ENCODE measurements at regions not wholly inside any gene's neighbourhood (a gene's known extent, or its start where the extent isn't known, plus 50 kb on each side); places are given as distances from the start of the nearest gene placed in this dataset.

- no peak overlapping the region for H3K27ac ChIP-seq (ENCODE audit: low read depth, low read length)
- no peaks in the 10 kb centered on the region for H3K36me3 ChIP-seq (ENCODE audit: control insufficient read depth in 1 of 2, insufficient read depth in 2 of 2, low read length in 2 of 2)
- H4K8ac ChIP-seq (ENCODE audit: low read depth, low read length): no peak overlapping the region
- no peak overlapping the region for H2AFZ ChIP-seq (ENCODE audit: insufficient read depth, low read length, poor library complexity)
- no peaks in the 10 kb centered on the region for H3K27me3 ChIP-seq (ENCODE audit: insufficient read depth, low read length)
- no peak overlapping the region for H3K23ac ChIP-seq (ENCODE audit: low read length)
- no peak overlapping the region for H3K4me3 ChIP-seq (ENCODE audit: low read depth, low read length)
- H2AK5ac ChIP-seq (ENCODE audit: low read length): no peak overlapping the region
- H2BK5ac ChIP-seq (ENCODE audit: low read depth, low read length, poor library complexity): no peak overlapping the region
- H3K4me1 ChIP-seq (ENCODE audit: control insufficient read depth in 1 of 2, insufficient read depth in 2 of 2, low read length in 2 of 2): no peaks in the 10 kb centered on the region
- no peaks in the 10 kb centered on the region for H3K79me1 ChIP-seq (ENCODE audit: low read length)
- no peak overlapping the region for H3K4me2 ChIP-seq (ENCODE audit: low read length)
- H3K4ac ChIP-seq (ENCODE audit: low read depth, low read length): no peak overlapping the region
- H3K14ac ChIP-seq (ENCODE audit: low read length): no peak overlapping the region
- H3K9me3 ChIP-seq (ENCODE audit: insufficient read depth, low read depth, low read length): no peaks in the 10 kb centered on the region
- H3K18ac ChIP-seq (ENCODE audit: low read length): no peak overlapping the region
- H2BK120ac ChIP-seq (ENCODE audit: insufficient read depth, low read length, poor library complexity): no peak overlapping the region
- DNase-seq: no peak
- H2BK12ac ChIP-seq (ENCODE audit: low read length): no peak overlapping the region
- H4K12ac ChIP-seq (ENCODE audit: low read depth, low read length): no peak overlapping the region
- no CpG with 5 or more reads among the region's 13 CpGs for WGBS (ENCODE audit: extremely low coverage, insufficient coverage, insufficient read length)
- no peak overlapping the region for H4K91ac ChIP-seq (ENCODE audit: low read depth, low read length)
- H3K79me2 ChIP-seq (ENCODE audit: control insufficient read depth, insufficient read depth, low read length, poor library complexity): no peaks in the 10 kb centered on the region
- no peak overlapping the region for H3K9ac ChIP-seq (ENCODE audit: low read length)
Measured at GRCh38 chr4:24637173-24637572, 52.8 kb upstream of the DHX15 start.

DNA sequence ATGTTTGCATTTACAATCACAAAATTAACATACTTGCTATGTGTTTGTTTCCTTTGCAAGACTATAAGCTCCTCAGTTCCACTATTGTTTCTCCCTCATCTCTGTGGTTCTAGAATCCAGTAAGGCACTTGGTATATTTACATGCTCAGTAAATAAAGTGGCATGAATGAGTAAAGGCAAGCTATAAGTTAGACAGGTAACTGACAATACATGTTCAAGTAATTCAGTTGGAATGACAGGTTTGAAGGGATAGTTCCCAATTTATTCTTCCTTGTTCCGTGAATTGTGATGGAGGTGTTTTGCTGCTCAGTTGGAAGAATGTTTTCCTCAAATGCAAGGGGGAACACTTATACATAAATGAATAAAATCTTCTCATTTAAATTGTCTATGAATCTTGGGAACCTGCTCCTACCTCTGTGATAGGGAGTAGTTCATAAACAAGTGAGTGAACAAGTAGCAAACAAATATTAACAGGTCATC, 54.1 kb upstream of the DHX15 start:
- no peak for DNase-seq
- WGBS (ENCODE audit: extremely low coverage, insufficient coverage, insufficient read length): no CpG with 5 or more reads among the region's 1 CpG
- H3K79me1 ChIP-seq (ENCODE audit: low read length): no peaks in the 10 kb centered on the region

GRCh38 chr4:24639714-24640113, 55.4 kb upstream of the DHX15 start:
- H3K4me2 ChIP-seq (ENCODE audit: low read length): no peak overlapping the region
- H3K18ac ChIP-seq (ENCODE audit: low read length): no peak overlapping the region
- no peaks in the 10 kb centered on the region for H3K36me3 ChIP-seq (ENCODE audit: control insufficient read depth in 1 of 2, insufficient read depth in 2 of 2, low read length in 2 of 2)
- H3K9ac ChIP-seq (ENCODE audit: low read length): no peak overlapping the region
- no peak overlapping the region for H2AFZ ChIP-seq (ENCODE audit: insufficient read depth, low read length, poor library complexity)
- H3K79me1 ChIP-seq (ENCODE audit: low read length): no peaks in the 10 kb centered on the region
- no CpG with 5 or more reads among the region's 5 CpGs for WGBS (ENCODE audit: extremely low coverage, insufficient coverage, insufficient read length)
- H3K23ac ChIP-seq (ENCODE audit: low read length): no peak overlapping the region
- H3K4me1 ChIP-seq (ENCODE audit: control insufficient read depth in 1 of 2, insufficient read depth in 2 of 2, low read length in 2 of 2): peaks cover 0 to 4% of the 10 kb centered on the region in 2 experiments
- no peak overlapping the region for H2BK120ac ChIP-seq (ENCODE audit: insufficient read depth, low read length, poor library complexity)
- H3K79me2 ChIP-seq (ENCODE audit: control insufficient read depth, insufficient read depth, low read length, poor library complexity): no peaks in the 10 kb centered on the region
- H4K91ac ChIP-seq (ENCODE audit: low read depth, low read length): no peak overlapping the region
- H2BK5ac ChIP-seq (ENCODE audit: low read depth, low read length, poor library complexity): no peak overlapping the region
- DNase-seq: no peak
- H3K27ac ChIP-seq (ENCODE audit: low read depth, low read length): no peak overlapping the region
- no peaks in the 10 kb centered on the region for H3K27me3 ChIP-seq (ENCODE audit: insufficient read depth, low read length)
- H3K4me3 ChIP-seq (ENCODE audit: low read depth, low read length): no peak overlapping the region
- H3K4ac ChIP-seq (ENCODE audit: low read depth, low read length): no peak overlapping the region
- no peak overlapping the region for H4K8ac ChIP-seq (ENCODE audit: low read depth, low read length)
- H2AK5ac ChIP-seq (ENCODE audit: low read length): no peak overlapping the region
- no peak overlapping the region for H4K12ac ChIP-seq (ENCODE audit: low read depth, low read length)
- no peak overlapping the region for H3K14ac ChIP-seq (ENCODE audit: low read length)
- no peak overlapping the region for H2BK12ac ChIP-seq (ENCODE audit: low read length)
- H3K9me3 ChIP-seq (ENCODE audit: insufficient read depth, low read depth, low read length): no peaks in the 10 kb centered on the region

More for the DNA sequence above, 54.1 kb upstream of the DHX15 start:
- Histone ChIP-seq H3K36me3 (ENCODE audit: control insufficient read depth in 1 of 2, insufficient read depth in 2 of 2, low read length in 2 of 2) (no peaks in the 10 kb centered on the region), H2BK12ac (ENCODE audit: low read length) (no peak overlapping the region), H3K18ac (ENCODE audit: low read length) (no peak overlapping the region), H3K4me2 (ENCODE audit: low read length) (no peak overlapping the region), H3K4ac (ENCODE audit: low read depth, low read length) (no peak overlapping the region), H4K8ac (ENCODE audit: low read depth, low read length) (no peak overlapping the region), H3K27me3 (ENCODE audit: insufficient read depth, low read length) (no peaks in the 10 kb centered on the region), H4K12ac (ENCODE audit: low read depth, low read length) (no peak overlapping the region), H3K79me2 (ENCODE audit: control insufficient read depth, insufficient read depth, low read length, poor library complexity) (no peaks in the 10 kb centered on the region), H3K9me3 (ENCODE audit: insufficient read depth, low read depth, low read length) (no peaks in the 10 kb centered on the region), H3K9ac (ENCODE audit: low read length) (no peak overlapping the region), H2AFZ (ENCODE audit: insufficient read depth, low read length, poor library complexity) (no peak overlapping the region), H3K27ac (ENCODE audit: low read depth, low read length) (no peak overlapping the region), H2AK5ac (ENCODE audit: low read length) (no peak overlapping the region), H2BK120ac (ENCODE audit: insufficient read depth, low read length, poor library complexity) (no peak overlapping the region), H3K14ac (ENCODE audit: low read length) (no peak overlapping the region), H3K4me3 (ENCODE audit: low read depth, low read length) (no peak overlapping the region), H3K4me1 (ENCODE audit: control insufficient read depth in 1 of 2, insufficient read depth in 2 of 2, low read length in 2 of 2) (peaks cover 0 to 4% of the 10 kb centered on the region in 2 experiments), H3K23ac (ENCODE audit: low read length) (no peak overlapping the region), H2BK5ac (ENCODE audit: low read depth, low read length, poor library complexity) (no peak overlapping the region), H4K91ac (ENCODE audit: low read depth, low read length) (no peak overlapping the region)

DNA sequence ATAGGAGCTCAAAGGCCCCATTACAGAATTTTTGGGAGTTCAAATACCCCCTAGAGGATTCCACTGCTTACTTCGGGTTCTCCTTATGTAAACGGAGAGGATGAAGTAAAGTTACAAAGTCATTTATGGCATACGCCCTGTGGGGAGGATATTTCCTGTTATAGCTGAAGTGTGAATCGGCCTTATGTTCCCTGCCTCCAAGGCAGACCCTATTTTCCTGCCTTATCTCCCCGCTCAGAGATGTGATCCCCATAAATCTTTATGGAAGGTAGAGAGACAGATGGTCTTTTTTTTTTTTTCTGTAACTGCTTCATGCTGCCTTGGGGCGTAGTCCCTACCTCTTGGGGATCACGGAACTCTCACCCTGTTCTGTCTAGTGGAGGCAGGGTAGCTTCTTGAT, 56.0 kb upstream of the DHX15 start:
- Histone ChIP-seq H3K4me3 (ENCODE audit: low read depth, low read length) (no peak overlapping the region), H3K4me1 (ENCODE audit: control insufficient read depth in 1 of 2, insufficient read depth in 2 of 2, low read length in 2 of 2) (peaks cover 0 to 4% of the 10 kb centered on the region in 2 experiments), H2BK120ac (ENCODE audit: insufficient read depth, low read length, poor library complexity) (no peak overlapping the region), H4K12ac (ENCODE audit: low read depth, low read length) (no peak overlapping the region), H3K79me2 (ENCODE audit: control insufficient read depth, insufficient read depth, low read length, poor library complexity) (no peaks in the 10 kb centered on the region), H3K9me3 (ENCODE audit: insufficient read depth, low read depth, low read length) (no peaks in the 10 kb centered on the region), H3K9ac (ENCODE audit: low read length) (no peak overlapping the region), H3K23ac (ENCODE audit: low read length) (no peak overlapping the region), H3K79me1 (ENCODE audit: low read length) (no peaks in the 10 kb centered on the region), H2AK5ac (ENCODE audit: low read length) (no peak overlapping the region), H2BK12ac (ENCODE audit: low read length) (no peak overlapping the region), H4K91ac (ENCODE audit: low read depth, low read length) (no peak overlapping the region), H3K27ac (ENCODE audit: low read depth, low read length) (no peak overlapping the region), H3K4ac (ENCODE audit: low read depth, low read length) (no peak overlapping the region), H2BK5ac (ENCODE audit: low read depth, low read length, poor library complexity) (no peak overlapping the region), H3K18ac (ENCODE audit: low read length) (no peak overlapping the region), H4K8ac (ENCODE audit: low read depth, low read length) (no peak overlapping the region), H3K27me3 (ENCODE audit: insufficient read depth, low read length) (no peaks in the 10 kb centered on the region), H2AFZ (ENCODE audit: insufficient read depth, low read length, poor library complexity) (no peak overlapping the region), H3K36me3 (ENCODE audit: control insufficient read depth in 1 of 2, insufficient read depth in 2 of 2, low read length in 2 of 2) (no peaks in the 10 kb centered on the region), H3K4me2 (ENCODE audit: low read length) (no peak overlapping the region), H3K14ac (ENCODE audit: low read length) (no peak overlapping the region)
- no peak for DNase-seq
- WGBS (ENCODE audit: extremely low coverage, insufficient coverage, insufficient read length): no CpG with 5 or more reads among the region's 7 CpGs

Measured in trophoblast cell (in vitro differentiated cells and primary cell).